ENCODE measurements at regions not wholly inside any gene's neighbourhood (a gene's known extent, or its start where the extent isn't known, plus 50 kb on each side); places are given as distances from the start of the nearest gene placed in this dataset.
"Not testable (repeated sequence)": the region's sequence is repeated elsewhere in the genome, so short reads cannot be mapped to it uniquely, and the experiment has no call there.

DNA sequence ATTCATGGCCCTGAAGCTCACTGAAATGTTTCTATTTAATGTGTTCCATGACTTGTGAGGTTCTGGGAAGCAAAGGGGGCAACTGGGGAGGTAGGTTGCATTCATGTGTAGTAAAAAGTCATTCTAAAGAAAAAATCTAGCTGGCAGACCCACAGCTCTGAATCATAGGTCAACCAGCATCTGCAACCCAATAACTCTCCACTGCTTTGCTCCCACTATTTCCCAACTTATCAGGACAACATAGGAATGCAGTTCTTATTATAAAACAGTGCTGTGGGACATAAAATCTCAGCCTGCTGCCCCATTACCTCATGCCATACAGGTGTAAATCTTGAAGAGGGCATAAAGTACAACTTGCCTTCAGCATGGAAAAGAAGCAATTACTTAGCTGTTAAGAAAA is 576.1 kb upstream of the PTBP2 start:
- no peaks in the 10 kb centered on the region for H3K9me3 ChIP-seq
- H3K4me3 ChIP-seq = no peak overlapping the region
- no peak for DNase-seq
- no peak overlapping the region for H3K27ac ChIP-seq
- TF ChIP-seq, protein P1, sequence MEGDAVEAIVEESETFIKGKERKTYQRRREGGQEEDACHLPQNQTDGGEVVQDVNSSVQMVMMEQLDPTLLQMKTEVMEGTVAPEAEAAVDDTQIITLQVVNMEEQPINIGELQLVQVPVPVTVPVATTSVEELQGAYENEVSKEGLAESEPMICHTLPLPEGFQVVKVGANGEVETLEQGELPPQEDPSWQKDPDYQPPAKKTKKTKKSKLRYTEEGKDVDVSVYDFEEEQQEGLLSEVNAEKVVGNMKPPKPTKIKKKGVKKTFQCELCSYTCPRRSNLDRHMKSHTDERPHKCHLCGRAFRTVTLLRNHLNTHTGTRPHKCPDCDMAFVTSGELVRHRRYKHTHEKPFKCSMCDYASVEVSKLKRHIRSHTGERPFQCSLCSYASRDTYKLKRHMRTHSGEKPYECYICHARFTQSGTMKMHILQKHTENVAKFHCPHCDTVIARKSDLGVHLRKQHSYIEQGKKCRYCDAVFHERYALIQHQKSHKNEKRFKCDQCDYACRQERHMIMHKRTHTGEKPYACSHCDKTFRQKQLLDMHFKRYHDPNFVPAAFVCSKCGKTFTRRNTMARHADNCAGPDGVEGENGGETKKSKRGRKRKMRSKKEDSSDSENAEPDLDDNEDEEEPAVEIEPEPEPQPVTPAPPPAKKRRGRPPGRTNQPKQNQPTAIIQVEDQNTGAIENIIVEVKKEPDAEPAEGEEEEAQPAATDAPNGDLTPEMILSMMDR (IDR thresholded peaks at IDR 0.05) = no peak
- no peak for TF ChIP-seq POLR2A (IDR thresholded peaks at IDR 0.05)
- intact Hi-C loops (cut with DNase I) = no loop called here
- H3K4me1 ChIP-seq = no peaks in the 10 kb centered on the region
- no peaks in the 10 kb centered on the region for H3K36me3 ChIP-seq
- no peaks in the 10 kb centered on the region for H3K27me3 ChIP-seq

DNA sequence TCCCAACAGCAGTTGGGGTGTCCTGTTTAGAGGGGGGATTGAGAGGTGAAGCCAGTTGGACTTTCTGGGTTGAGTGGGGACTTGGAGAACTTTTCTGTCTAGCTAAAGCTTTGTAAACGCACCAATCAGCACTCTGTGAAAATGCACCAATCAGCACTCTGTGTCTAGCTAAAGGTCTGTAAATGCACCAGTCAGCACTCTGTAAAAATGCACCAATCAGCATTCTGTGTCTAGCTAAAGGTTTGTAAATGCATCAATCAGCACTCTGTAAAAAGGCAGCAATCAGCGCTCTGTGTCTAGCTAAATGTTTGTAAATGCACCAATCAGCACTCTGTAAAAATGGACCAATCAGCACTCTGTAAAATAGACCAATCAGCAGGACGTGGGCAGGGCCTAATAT is 568.6 kb upstream of the PTBP2 start:
- H3K36me3 ChIP-seq; DNase-seq; intact Hi-C loops (cut with DNase I); H3K27me3 ChIP-seq; H3K4me1 ChIP-seq; H3K27ac ChIP-seq; H3K4me3 ChIP-seq: not testable (repeated sequence)
- H3K9me3 ChIP-seq = peaks cover 0 to 27% (median 12%) of the 10 kb centered on the region in 3 donors
- 75 to 77% methylated on average over 3 of the region's 3 CpGs for WGBS, 2 donors

DNA sequence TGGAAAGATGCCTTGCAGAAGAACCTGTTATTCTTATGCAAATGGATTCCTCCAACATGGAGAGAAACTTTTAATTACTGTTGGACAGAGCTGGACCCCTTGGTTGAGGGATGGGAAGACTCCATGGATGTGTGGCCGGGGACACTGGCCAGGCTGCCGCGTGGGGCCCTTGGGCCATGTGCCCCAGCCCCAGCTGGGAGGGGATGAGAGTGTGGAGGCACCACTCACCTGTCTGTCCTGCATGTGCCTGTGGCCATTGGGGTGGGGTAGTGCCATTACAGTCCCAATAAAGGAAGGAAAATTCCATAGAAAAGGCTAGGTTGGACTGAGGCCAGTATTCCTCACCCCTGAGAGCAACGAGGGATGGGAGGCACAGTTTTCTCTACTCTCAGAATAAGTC is 564.5 kb upstream of the PTBP2 start:
- H3K4me3 ChIP-seq = no peak overlapping the region
- WGBS, 2 donors = 77 to 81% methylated on average over 4 of the region's 4 CpGs
- H3K36me3 ChIP-seq = no peaks in the 10 kb centered on the region
- H3K9me3 ChIP-seq = peaks cover 0 to 27% (median 12%) of the 10 kb centered on the region in 3 donors
- intact Hi-C loops (cut with DNase I) = no loop called here
- no peak overlapping the region for H3K27ac ChIP-seq
- DNase-seq = no peak
- H3K4me1 ChIP-seq = no peaks in the 10 kb centered on the region
- TF ChIP-seq, protein P1 (IDR thresholded peaks at IDR 0.05) = no peak
- no peak for TF ChIP-seq POLR2A (IDR thresholded peaks at IDR 0.05)
- no peaks in the 10 kb centered on the region for H3K27me3 ChIP-seq

DNA sequence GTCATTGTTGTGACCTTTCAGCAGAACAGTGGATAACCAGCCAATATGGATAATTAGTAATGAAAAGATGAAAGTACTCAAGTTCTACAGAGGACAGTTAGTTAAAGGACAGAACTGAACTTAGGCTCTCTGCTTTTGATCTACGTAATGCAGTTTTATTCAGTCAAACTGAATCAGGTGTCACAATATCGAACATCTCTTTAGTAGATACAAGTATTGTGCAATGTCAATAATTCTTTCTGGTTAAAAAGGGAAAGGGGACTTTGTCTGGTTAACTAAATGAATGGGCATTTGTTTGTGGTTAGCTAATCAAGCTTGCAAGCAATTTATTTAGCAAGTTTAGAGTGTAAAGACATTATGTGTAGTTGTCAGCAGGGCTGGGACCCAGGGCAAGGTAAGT is 562.2 kb upstream of the PTBP2 start:
- TF ChIP-seq, protein P1 (IDR thresholded peaks at IDR 0.05) = no peak
- no peak for TF ChIP-seq POLR2A (IDR thresholded peaks at IDR 0.05)
- Histone ChIP-seq H3K4me3 (no peak overlapping the region), H3K27ac (no peak overlapping the region), H3K27me3 (no peaks in the 10 kb centered on the region), H3K4me1 (no peaks in the 10 kb centered on the region), H3K36me3 (no peaks in the 10 kb centered on the region), H3K9me3 (peaks cover 0 to 14% (median 12%) of the 10 kb centered on the region in 3 donors)
- no peak for DNase-seq
- intact Hi-C loops (cut with DNase I) = no loop called here
- WGBS, 2 donors = 77 to 87% methylated on average over 2 of the region's 2 CpGs

DNA sequence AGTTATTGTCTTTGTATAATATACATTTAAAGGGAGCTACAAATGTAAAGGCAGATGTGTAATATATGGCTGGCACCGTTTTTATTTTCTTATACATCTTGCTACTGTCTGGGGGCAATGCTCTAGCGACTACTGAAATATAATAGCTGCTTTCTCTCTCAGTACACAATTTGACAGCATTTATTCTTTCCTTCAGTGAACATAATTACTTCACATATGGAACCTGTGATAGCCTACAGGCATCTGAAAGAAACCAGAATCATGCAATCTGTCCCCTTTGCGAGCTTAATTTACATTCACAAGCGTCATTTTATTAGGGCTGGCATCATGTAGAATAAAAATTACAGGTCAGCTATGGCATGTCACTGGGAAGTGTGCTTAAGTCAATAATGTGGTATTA is 557.5 kb upstream of the PTBP2 start:
- H3K27me3 ChIP-seq = no peaks in the 10 kb centered on the region
- intact Hi-C loops (cut with DNase I) = no loop called here
- H3K9me3 ChIP-seq = no peaks in the 10 kb centered on the region
- no peak overlapping the region for H3K4me3 ChIP-seq
- WGBS, 2 donors = 77 to 83% methylated on average over 4 of the region's 4 CpGs
- H3K36me3 ChIP-seq = no peaks in the 10 kb centered on the region
- no peak for DNase-seq
- H3K27ac ChIP-seq = no peak overlapping the region
- H3K4me1 ChIP-seq = no peaks in the 10 kb centered on the region
- TF ChIP-seq, protein P1 (IDR thresholded peaks at IDR 0.05) = no peak
- no peak for TF ChIP-seq POLR2A (IDR thresholded peaks at IDR 0.05)

DNA sequence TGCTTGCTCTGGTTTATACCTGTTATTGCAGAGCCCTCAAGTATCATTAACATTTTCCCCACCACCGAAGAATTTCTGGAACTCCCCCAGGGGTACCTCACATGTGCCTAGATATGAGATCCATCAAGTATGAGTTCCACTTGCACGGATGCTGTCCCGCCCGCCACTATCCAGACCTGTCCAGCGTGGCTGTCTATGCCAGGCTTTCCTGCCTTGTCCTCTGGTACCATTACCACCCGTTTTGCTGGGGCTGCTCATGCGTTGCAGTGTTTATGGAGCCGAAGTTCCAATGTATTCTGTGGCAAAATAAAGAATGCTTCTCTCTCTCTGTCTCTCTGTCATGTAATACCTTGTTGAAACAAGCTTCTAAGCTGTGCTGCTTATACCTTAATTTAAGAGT is 543.5 kb upstream of the PTBP2 start:
- DNase-seq = no peak
- H3K27me3 ChIP-seq = no peaks in the 10 kb centered on the region
- H3K27ac ChIP-seq = no peak overlapping the region
- WGBS, 2 donors = 87 to 92% methylated on average over 8 of the region's 8 CpGs
- H3K9me3 ChIP-seq = no peaks in the 10 kb centered on the region
- no peaks in the 10 kb centered on the region for H3K4me1 ChIP-seq
- H3K4me3 ChIP-seq = no peak overlapping the region
- intact Hi-C loops (cut with DNase I) = no loop called here
- TF ChIP-seq POLR2A (IDR thresholded peaks at IDR 0.05) = no peak
- TF ChIP-seq, protein P1 (IDR thresholded peaks at IDR 0.05) = no peak
- no peaks in the 10 kb centered on the region for H3K36me3 ChIP-seq
